ENCODE measurements at regions not wholly inside any gene's neighbourhood (a gene's known extent, or its start where the extent isn't known, plus 50 kb on each side); places are given as distances from the start of the nearest gene placed in this dataset.

DNA sequence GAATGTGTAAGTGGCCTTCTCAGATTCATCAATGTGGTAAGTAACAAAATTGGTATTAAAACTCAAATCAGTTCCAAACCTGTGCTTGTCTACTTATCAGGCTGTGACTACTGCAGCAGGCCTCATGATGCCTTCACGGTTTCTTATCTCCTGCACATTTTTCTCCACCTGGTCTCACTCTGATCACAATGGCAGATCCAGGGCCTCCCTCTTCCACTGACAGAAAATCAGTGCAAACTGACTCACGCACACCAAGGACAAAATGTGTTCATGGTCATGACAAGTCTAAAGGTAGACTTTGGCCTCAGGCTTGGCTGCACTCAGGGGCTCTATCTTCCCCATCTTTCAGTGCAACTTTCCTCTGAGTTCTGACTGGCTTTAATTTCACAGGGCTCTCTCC lies 56.7 kb upstream of the ATP1A1 start:
- no peak for TF ChIP-seq NFE2L2 (IDR thresholded peaks at IDR 0.05; ENCODE audit: low read depth, low read length)
- TF ChIP-seq, protein P1, sequence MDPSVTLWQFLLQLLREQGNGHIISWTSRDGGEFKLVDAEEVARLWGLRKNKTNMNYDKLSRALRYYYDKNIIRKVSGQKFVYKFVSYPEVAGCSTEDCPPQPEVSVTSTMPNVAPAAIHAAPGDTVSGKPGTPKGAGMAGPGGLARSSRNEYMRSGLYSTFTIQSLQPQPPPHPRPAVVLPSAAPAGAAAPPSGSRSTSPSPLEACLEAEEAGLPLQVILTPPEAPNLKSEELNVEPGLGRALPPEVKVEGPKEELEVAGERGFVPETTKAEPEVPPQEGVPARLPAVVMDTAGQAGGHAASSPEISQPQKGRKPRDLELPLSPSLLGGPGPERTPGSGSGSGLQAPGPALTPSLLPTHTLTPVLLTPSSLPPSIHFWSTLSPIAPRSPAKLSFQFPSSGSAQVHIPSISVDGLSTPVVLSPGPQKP (IDR thresholded peaks at IDR 0.05; ENCODE audit: borderline replicate concordance, low read depth, low read length) = no peak
- no peak for TF ChIP-seq RFX5 (IDR thresholded peaks at IDR 0.05; ENCODE audit: low read depth, low read length)
- TF ChIP-seq MAFK (IDR thresholded peaks at IDR 0.05; ENCODE audit: low read depth, low read length) = no peak
- no peak for TF ChIP-seq FOS (IDR thresholded peaks at IDR 0.05; ENCODE audit: low read depth, low read length)
- TF ChIP-seq MAZ (IDR thresholded peaks at IDR 0.05; ENCODE audit: borderline replicate concordance, low read depth, low read length) = no peak
- H2BK5ac ChIP-seq (ENCODE audit: low read depth, low read length, poor library complexity, severe bottlenecking) = no peak overlapping the region
- no peak overlapping the region for H2BK20ac ChIP-seq (ENCODE audit: low read depth, low read length)
- peaks cover 6% of the 10 kb centered on the region for H3K27me3 ChIP-seq (ENCODE audit: control insufficient read depth, insufficient read depth, low read length)
- dilution Hi-C loops (cut with HindIII; ENCODE audit: low sequenced_read_pairs, unreplicated experiment) (no loop called here), in situ Hi-C loops (cut with MboI; ENCODE audit: low sequenced_read_pairs) (no loop called here), intact Hi-C loops (cut with micrococcal nuclease) (no loop called here)
- no peak overlapping the region for H3K18ac ChIP-seq (ENCODE audit: low read depth, low read length)
- H3K4me3 ChIP-seq (ENCODE audit: insufficient read depth, low read depth, low read length) = no peak overlapping the region
- H3K4ac ChIP-seq (ENCODE audit: low read depth, low read length) = no peak overlapping the region
- H3K36me3 ChIP-seq (ENCODE audit: control insufficient read depth, insufficient read depth, low read length) = no peaks in the 10 kb centered on the region
- no peaks in the 10 kb centered on the region for H3K4me1 ChIP-seq (ENCODE audit: control insufficient read depth, insufficient read depth, low read length)
- WGBS, 2 experiments (ENCODE audit: extremely low coverage in 2 of 2, insufficient read length in 1 of 2) = 38% methylated on average over 1 of the region's 2 CpGs; no CpG with 5 or more reads in 1 of the 2 experiments
- H2AK5ac ChIP-seq (ENCODE audit: low read depth, low read length) = no peak overlapping the region
- H2BK15ac ChIP-seq (ENCODE audit: low read depth, low read length) = no peak overlapping the region
- no peak overlapping the region for H4K8ac ChIP-seq (ENCODE audit: low read depth in 2 of 2, low read length in 2 of 2)
- H4K20me1 ChIP-seq (ENCODE audit: insufficient read depth, low read length) = no peaks in the 10 kb centered on the region
- H3K79me1 ChIP-seq (ENCODE audit: low read depth in 1 of 2, low read length in 2 of 2) = no peaks in the 10 kb centered on the region
- no peak overlapping the region for H3K23ac ChIP-seq (ENCODE audit: low read depth, low read length)
- no peak overlapping the region for H3K56ac ChIP-seq (ENCODE audit: extremely low read depth, insufficient read depth, low read length)
- no peak overlapping the region for H3K9ac ChIP-seq (ENCODE audit: low read depth, low read length)
- H3K27ac ChIP-seq (ENCODE audit: insufficient read depth, low read length) = no peak overlapping the region
- H3K14ac ChIP-seq (replicated peaks; ENCODE audit: low read depth, low read length) = no peak overlapping the region
- no peak overlapping the region for H4K91ac ChIP-seq (ENCODE audit: insufficient read depth, low read depth, low read length)
- H3K9me3 ChIP-seq (ENCODE audit: control insufficient read depth, insufficient read depth, low read length) = no peaks in the 10 kb centered on the region
- H2BK120ac ChIP-seq (ENCODE audit: low read depth, low read length) = no peak overlapping the region
- no peak overlapping the region for H2AFZ ChIP-seq (replicated peaks; ENCODE audit: low read length, poor library complexity)
- H2AK9ac ChIP-seq (replicated peaks; ENCODE audit: low read depth, low read length, poor library complexity) = no peak overlapping the region
- CTCF ChIA-PET = no interaction called here
- H3K9me1 ChIP-seq (ENCODE audit: insufficient read depth, low read length) = no peaks in the 10 kb centered on the region
- POLR2A ChIA-PET (ENCODE audit: unreplicated experiment) = no interaction called here
- no TSS peak for BruUV-seq (replicated peaks)
- DNase-seq (no peak), ATAC-seq (ENCODE audit: low read depth) (no peak)
- no peak overlapping the region for H4K5ac ChIP-seq (ENCODE audit: low read depth, low read length)
- no peak overlapping the region for H3K4me2 ChIP-seq (ENCODE audit: low read depth, low read length)
